DMS153 (cell line): ENCODE measurements at regions not wholly inside any gene's neighbourhood (a gene's known extent, or its start where the extent isn't known, plus 50 kb on each side); places are given as distances from the start of the nearest gene placed in this dataset.
"Not testable (repeated sequence)": the region's sequence is repeated elsewhere in the genome, so short reads cannot be mapped to it uniquely, and the experiment has no call there.

Source experiments
- DNase-seq: peaks from one replicate; lab custom pipeline; 2025; lab: John Stamatoyannopoulos, UW

DNA sequence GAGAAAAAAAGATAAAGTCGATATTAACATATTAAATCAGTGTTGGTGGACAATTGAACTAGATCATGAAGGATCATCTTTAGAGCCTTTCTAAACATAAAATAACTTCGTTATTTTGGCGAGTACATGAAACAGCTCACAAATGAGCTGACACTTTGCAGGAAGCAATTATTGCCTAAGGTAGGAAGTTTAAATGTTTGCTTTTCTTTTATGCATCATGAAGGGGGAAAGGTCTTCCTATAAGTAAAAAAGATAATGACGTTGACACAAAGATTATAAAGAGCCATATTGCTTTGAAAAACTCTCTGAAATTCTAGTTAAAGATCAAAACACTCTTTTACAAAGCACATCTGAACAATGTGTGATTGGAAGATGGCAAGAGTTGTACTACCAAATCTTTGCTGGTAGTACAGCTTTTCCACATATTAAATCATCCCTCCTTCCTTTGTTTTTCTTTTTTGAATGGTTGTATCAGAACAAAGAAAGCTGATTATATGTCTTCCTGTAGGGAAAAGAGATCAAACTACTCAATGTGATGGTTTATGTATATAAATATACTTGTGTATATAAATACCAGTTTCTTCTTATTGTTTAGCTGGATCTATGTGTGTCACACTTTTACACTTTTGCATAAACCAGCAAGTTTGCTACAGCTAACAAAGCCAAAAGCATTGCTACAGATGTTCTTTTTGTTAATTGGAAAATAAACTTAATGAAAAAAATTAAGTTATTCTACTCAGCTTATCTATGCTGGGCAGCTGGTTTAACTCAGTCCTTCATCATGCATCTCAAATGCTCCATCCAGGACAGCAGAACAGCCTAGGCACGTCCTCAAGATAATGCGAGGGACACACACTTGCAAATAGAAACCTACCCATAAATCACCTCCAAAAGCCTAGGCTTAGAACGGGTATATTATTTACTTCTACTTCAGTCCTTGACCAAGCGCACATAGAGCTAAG, 850.8 kb upstream of the ROBO1 start:
- no peak for DNase-seq

- DNase-seq = no peak
Observed at GRCh38 chr3:80612366-80612765, 844.6 kb upstream of the ROBO1 start.

GRCh38 chr3:80608072-80608471, 840.3 kb upstream of the ROBO1 start:
- DNase-seq = not testable (repeated sequence)

- DNase-seq = no peak
Observed at GRCh38 chr3:80606073-80606472, 838.3 kb upstream of the ROBO1 start.

- DNase-seq = no peak
Observed at GRCh38 chr3:80601479-80601878, 833.7 kb upstream of the ROBO1 start.

DNA sequence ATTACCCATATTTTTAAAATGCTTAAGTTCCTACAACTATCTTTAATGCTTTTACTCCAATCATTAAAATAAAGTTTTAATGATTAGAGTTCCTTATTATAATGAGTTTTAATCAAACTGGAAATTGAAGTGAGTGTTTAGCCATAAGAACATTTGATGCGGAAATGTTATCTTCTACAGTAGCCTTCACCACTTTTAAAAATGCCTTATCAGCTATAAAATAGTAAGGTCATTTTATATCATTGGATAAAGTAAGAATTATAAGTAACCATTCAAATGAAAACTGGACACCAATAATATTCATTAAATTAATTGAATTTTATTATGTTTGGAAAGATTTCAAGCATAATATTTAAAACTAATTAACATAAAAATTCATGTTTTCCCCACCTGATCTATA, 825.0 kb upstream of the ROBO1 start:
- DNase-seq = no peak

GRCh38 chr3:80586338-80586737, 818.5 kb upstream of the ROBO1 start:
- DNase-seq = no peak

GRCh38 chr3:80580146-80580545, 812.3 kb upstream of the ROBO1 start:
- no peak for DNase-seq

GRCh38 chr3:80564391-80564790, 796.6 kb upstream of the ROBO1 start:
- no peak for DNase-seq

DNA sequence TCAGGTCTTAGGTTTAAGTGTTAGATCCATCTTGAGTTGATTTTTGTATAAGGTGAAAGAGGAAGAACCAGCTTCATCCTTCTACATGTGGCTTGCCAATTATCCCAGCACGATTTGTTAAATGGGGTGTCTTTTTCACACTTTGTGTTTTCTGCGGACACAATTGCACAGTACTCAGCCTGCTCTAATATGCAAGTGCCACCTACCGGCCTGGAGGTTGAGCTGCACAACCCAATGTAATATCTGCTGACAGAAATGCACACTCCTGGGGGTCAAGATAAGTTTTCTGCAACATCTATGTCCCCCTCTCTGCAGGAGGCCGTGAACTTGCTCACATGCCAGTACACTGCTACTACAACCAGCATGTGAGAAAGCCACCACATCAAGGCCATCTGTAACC, 791.9 kb upstream of the ROBO1 start:
- DNase-seq = no peak

DNA sequence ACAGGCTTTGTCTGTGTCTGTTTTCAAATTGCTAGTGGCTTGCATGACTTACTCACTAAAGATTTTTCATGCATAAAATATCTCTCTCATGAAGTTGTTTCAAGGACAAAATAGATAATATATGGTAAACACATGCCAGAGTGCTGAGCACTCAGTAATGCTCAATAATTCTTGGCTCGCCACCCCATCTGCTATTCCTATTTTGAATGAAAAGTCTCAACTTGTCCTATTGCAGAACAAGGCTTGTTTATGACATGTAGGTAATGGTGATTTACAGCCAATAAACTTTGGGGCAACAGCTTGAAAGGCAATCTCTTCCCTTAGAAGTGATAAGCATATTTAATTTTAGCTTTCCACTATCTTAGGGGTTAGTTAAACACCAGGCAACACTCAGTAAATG, 789.0 kb upstream of the ROBO1 start:
- DNase-seq = no peak

DNA sequence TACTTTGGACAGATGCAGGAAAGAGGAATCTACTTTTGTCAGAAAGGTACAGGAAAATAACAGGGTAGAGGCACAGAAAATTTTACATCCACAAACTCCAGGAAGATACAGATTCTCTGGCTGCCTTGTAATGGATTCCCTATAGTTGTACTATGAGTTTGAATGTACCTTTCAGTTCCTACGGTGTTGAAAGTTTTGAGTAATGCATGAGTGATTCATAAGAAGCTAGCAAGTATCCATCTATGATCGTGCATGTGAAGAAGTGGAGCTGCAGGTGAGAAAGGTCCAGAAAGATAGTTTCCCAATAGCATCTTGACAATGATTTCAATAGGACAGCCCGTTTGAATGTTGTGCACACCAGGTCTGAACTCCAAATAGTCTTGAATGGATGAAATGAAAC, 786.5 kb upstream of the ROBO1 start:
- no peak for DNase-seq

GRCh38 chr3:80553211-80553610, 785.4 kb upstream of the ROBO1 start:
- no peak for DNase-seq

DNA sequence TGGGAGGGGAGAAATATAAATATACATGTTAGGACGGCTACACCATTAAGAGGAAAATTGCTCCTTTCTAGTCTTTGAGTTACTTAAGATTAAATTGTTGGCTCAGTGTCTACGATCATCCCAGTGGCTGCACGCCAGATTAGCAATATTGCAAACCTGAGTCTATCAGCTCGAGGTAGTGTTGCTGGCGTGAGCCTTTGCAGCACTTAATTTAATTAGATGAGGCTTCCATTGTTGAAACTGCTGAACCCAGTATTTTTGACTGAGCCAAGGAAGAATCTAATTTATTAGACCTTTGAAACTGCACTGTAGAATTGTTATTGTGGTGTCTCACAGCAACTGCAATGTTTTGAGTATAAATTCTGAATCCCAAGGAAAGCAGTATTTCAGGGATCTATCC, 782.4 kb upstream of the ROBO1 start:
- DNase-seq = no peak

DNA sequence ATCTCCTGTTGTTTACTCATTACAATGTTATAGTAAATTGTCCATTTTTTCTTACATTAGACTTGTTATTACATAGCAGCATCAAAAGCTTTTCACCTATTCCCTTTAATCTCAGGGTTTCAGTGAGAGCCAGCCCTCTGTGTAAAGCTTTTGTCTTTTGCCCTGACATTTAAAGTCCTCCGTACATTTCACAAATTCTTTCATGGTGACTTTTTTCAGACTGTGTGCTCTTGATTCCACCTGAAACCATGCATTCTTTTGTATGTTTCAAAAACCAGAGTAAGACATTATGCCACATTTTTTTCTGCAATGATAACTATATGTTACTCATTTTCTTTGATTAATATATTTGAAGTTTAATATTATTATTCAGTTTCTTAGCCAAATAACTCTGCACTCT, 781.4 kb upstream of the ROBO1 start:
- no peak for DNase-seq

- DNase-seq = no peak
Observed at GRCh38 chr3:80543154-80543553, 775.4 kb upstream of the ROBO1 start.

DNA sequence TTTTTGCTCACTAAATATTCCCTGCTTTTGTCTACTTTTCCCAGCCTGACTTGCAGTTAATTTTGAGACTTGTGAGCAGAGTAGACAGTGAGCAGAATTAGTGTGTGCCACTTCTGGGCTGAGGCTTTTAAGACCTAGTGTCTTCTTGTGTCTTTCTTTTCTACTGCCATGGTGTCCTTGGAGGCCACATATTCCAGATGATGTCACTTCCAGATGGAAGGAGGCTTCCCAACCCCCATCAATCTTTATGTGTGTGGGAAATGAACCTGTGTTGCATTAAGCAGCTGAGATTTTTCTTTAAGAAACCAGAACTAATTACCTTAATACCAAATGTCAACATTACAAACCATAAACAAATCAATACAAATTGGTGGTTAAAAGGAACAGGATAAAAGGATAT, 774.7 kb upstream of the ROBO1 start:
- DNase-seq = no peak

GRCh38 chr3:80537680-80538079, 769.9 kb upstream of the ROBO1 start:
- no peak for DNase-seq

DNA sequence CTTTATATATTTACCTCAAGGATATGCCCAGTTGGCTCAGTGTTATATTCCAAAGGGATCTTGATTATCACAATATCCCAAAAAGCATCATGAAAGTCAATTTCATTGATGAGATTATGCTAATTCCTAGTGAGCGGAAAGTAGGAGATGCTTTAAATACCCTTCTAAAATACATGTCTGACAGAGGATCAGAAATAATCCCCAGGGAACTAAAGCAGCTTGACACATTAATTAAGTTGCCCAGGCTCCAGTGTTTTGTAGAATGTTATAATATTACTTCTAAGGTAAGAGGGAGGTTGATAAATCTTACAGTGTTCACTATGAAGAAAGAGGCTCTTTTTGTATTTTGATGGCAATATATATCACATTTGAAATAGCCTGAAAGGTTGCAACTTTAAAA, 767.5 kb upstream of the ROBO1 start:
- DNase-seq = no peak

DNA sequence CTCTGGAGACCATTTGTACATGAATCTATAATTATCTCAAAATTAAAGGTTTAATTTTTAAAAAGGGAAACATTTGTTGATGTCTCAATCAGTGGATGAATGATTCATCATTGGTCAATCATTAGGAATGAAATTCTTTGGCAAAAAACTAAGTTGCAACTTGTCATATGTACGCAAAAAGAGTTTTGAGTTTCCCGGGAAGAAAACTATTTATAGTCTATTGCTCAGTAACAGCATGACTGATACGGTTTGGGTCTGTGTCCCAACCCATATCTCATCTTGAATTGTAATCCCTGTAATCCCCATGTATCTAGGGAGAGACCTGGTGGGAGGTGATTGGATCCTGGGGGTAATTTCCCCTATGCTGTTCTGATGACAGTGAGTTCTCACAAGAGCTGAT, 765.8 kb upstream of the ROBO1 start:
- no peak for DNase-seq

GRCh38 chr3:80526153-80526552, 758.4 kb upstream of the ROBO1 start:
- no peak for DNase-seq

GRCh38 chr3:80521081-80521480, 753.3 kb upstream of the ROBO1 start:
- no peak for DNase-seq

DNA sequence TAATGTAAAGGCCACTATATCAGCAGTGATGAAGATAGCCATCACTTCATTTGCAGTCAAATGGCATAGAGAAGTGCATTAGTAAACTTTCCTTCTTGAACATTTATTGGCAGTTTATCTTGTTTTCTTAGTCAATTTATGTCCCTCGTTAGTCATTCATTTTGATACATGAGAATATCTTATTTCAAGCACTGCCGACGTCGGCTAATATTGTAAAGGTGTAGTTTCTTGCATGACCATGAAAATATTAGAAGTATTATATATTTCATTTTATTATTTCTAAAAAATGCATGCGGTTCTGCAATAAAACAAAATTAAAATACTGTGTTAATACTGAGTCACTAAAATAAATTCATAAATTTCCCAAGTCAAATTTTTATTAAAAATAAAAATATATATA, 751.6 kb upstream of the ROBO1 start:
- no peak for DNase-seq

DNA sequence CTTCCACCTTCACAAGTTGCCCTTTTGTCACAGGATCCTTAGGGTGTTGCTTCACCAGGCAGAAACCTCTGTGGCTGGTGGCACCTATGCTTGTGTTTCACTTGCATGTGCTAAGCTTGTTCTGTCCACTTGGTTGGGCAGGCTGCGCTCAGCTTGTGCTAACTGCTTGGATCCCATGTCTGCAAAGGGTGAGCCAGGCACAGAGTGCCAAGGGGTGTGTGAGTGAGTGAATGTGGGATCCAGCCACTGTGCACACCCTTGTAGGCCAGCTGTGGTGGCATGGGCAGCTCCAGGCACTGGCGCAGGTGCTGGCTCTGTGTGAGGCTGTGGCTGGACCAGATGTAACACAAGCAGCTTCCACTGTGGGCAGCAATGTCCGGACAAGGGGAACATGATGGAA, 728.7 kb upstream of the ROBO1 start:
- DNase-seq = no peak
